GM12892 (cell line): ENCODE measurements at regions not wholly inside any gene's neighbourhood (a gene's known extent, or its start where the extent isn't known, plus 50 kb on each side); places are given as distances from the start of the nearest gene placed in this dataset.

ENCODE experiments used
- POLR2A ChIP-seq: IDR thresholded peaks from 2 replicates; pipeline ENCODE4 v1.6.1; 2011; ENCODE audit warnings: low read depth, low read length, control low read depth
- POLR2AphosphoS5 ChIP-seq: IDR thresholded peaks from 2 replicates; pipeline ENCODE4 v1.6.1; 2011; ENCODE audit warnings: low read depth, low read length, control low read depth

- TF ChIP-seq POLR2A (no peak), POLR2AphosphoS5 (no peak)
Observed at GRCh38 chr6:90388395-90388794, 91.8 kb upstream of the BACH2 start.
